HT1080 (cell line): ENCODE measurements at regions not wholly inside any gene's neighbourhood (a gene's known extent, or its start where the extent isn't known, plus 50 kb on each side); places are given as distances from the start of the nearest gene placed in this dataset.

Source experiments
- DNase-seq: peaks from one replicate; pipeline ENCODE4 v3.0.0-alpha.2; 2015; ENCODE audit warnings: low read depth

- peak; percentile 61 for DNase-seq
Observed at GRCh38 chr7:42858570-42858969, 53.3 kb downstream of the C7orf25 start.

- DNase-seq: no peak
Observed at GRCh38 chr7:42856605-42856987, 55.3 kb downstream of the C7orf25 start.

- no peak for DNase-seq
Observed at GRCh38 chr7:42854571-42855118, 57.2 kb downstream of the C7orf25 start.

- no peak for DNase-seq
Observed at GRCh38 chr7:42852531-42852930, 59.3 kb downstream of the C7orf25 start.

- DNase-seq: peak; percentile 29
Observed at GRCh38 chr7:42843205-42843800, 68.6 kb downstream of the C7orf25 start.

- no peak for DNase-seq
Observed at GRCh38 chr7:42834676-42835075, 77.2 kb downstream of the C7orf25 start.

- DNase-seq: no peak
Observed at GRCh38 chr7:42833411-42833810, 78.5 kb downstream of the C7orf25 start.

- no peak for DNase-seq
Observed at GRCh38 chr7:42832667-42833066, 79.2 kb downstream of the C7orf25 start.

GRCh38 chr7:42831718-42832522, 80.0 kb downstream of the C7orf25 start:
- DNase-seq: peak; percentile 28

- no peak for DNase-seq
Observed at GRCh38 chr7:42831006-42831717, 80.7 kb downstream of the C7orf25 start.

- no peak for DNase-seq
Observed at GRCh38 chr7:42812779-42813178, 99.1 kb downstream of the C7orf25 start.

GRCh38 chr7:42805601-42806000, 106.3 kb downstream of the C7orf25 start:
- DNase-seq: no peak

GRCh38 chr7:42794673-42795072, 117.2 kb downstream of the C7orf25 start:
- no peak for DNase-seq

- no peak for DNase-seq
Observed at GRCh38 chr7:42792841-42793240, 119.0 kb downstream of the C7orf25 start.

- DNase-seq: peak; percentile 45
Observed at GRCh38 chr7:42790196-42790595, 121.7 kb downstream of the C7orf25 start.

GRCh38 chr7:42774436-42774835, 137.4 kb downstream of the C7orf25 start:
- no peak for DNase-seq

GRCh38 chr7:42770114-42770513, 141.8 kb downstream of the C7orf25 start:
- DNase-seq: peak; percentile 34

GRCh38 chr7:42768045-42768444, 143.8 kb downstream of the C7orf25 start:
- DNase-seq: no peak

- no peak for DNase-seq
Observed at GRCh38 chr7:42766782-42767423, 145.0 kb downstream of the C7orf25 start.

GRCh38 chr7:42765931-42766330, 145.9 kb downstream of the C7orf25 start:
- no peak for DNase-seq

GRCh38 chr7:42763137-42763551, 148.7 kb downstream of the C7orf25 start:
- DNase-seq: no peak

- DNase-seq: no peak
Observed at GRCh38 chr7:42761486-42761885, 150.4 kb downstream of the C7orf25 start.
